Left forelimb (tissue), 1 donor: ENCODE measurements at regions not wholly inside any gene's neighbourhood (a gene's known extent, or its start where the extent isn't known, plus 50 kb on each side); places are given as distances from the start of the nearest gene placed in this dataset.

ENCODE experiments used
- DNase-seq: peaks from one replicate; pipeline ENCODE4 v3.0.0-alpha.2; 2018; ENCODE audit warnings: low spot score

DNA sequence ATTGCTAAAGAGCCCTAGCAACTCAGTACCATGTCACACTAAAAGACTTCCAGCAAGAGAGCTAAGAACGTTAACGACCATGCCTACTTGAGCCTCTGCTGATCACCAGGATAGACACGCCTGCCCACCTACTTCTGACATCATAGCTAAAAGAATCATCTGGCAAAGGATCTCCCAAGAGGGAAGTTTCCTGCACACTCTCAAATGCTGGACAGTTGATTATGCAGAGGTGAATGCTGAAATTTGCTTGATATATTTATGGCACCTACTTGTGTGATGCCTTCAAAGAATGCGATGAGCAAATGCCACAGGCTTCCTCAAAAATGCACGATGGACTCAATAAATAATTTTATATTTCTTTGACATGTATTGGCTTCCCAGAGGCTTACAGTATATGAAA lies 113.6 kb downstream of the GALC start:
- DNase-seq = no peak

DNA sequence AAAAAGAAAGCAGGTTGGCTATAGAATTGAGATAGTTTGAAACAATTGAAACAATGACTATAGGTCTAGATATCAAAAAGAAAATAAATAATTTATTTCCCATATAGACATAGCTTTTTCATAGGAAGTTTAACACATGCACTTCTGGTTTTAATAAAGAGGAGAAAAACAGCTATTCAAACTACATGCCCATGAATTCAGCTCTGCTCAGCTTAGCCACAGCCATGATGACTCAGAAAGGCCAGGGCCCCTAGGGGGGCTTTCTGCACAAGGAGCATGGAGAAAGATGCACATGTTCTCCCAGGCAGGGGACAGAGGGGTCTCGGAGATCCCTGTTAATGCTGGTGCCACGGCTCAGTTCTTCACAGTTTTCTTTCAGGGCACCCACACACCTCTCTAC lies 114.0 kb downstream of the GALC start:
- no peak for DNase-seq

DNA sequence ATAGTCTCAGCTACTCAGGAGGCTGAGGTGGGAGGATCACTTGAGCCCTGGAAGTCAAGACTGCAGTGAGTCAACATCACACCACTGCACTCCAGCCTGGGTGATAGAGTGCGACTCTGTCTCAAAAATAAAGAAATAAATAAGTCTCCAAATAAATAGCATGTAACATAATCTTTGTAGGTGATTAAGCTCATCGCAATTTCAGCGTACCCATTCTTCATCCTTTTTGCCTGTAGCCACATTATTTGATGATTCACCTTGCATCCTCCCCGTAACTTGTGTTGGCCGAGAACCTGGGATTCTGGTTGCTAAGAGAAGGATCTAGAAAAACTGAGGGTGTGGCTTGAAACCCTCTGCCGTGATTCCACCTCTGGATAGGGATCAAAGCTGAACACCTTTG lies 115.1 kb downstream of the GALC start:
- no peak for DNase-seq

DNA sequence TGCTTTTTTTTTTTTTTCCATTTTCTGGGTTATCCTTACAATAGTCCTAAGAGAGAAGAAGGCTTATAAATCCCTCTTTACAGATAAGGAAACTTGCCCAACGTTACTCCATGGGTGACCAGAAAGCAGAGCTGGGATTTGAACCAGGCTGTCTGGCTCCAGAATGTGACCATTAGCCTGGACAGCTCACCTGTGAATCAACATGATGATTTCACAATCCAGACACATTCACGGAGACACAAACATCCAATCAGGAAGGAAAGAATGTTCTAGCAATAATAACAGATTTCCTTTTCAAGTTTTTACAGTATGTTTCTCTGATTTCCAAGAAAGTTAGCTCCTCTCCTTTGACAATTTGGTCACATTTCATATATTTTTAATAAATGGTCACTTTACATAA lies 118.3 kb downstream of the GALC start:
- DNase-seq = no peak

DNA sequence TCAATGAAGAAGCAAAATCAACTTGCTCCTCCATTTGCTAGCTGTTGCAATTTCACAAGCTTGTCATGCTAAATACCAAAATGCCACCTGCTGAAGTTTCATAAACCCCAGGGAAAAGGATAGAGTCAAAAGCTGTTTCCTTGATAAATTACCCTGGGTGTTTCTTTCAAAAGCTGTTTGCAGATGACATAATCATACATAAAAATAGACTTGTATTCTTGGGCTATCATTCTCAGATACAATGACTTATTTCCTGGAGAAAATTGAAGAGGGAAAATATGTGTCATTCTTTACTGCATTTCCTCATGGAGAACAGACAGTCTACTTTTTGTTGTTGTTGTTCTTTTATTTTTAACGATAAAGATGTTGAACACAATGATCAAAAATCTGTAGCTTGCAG lies 119.2 kb downstream of the GALC start:
- DNase-seq = no peak

DNA sequence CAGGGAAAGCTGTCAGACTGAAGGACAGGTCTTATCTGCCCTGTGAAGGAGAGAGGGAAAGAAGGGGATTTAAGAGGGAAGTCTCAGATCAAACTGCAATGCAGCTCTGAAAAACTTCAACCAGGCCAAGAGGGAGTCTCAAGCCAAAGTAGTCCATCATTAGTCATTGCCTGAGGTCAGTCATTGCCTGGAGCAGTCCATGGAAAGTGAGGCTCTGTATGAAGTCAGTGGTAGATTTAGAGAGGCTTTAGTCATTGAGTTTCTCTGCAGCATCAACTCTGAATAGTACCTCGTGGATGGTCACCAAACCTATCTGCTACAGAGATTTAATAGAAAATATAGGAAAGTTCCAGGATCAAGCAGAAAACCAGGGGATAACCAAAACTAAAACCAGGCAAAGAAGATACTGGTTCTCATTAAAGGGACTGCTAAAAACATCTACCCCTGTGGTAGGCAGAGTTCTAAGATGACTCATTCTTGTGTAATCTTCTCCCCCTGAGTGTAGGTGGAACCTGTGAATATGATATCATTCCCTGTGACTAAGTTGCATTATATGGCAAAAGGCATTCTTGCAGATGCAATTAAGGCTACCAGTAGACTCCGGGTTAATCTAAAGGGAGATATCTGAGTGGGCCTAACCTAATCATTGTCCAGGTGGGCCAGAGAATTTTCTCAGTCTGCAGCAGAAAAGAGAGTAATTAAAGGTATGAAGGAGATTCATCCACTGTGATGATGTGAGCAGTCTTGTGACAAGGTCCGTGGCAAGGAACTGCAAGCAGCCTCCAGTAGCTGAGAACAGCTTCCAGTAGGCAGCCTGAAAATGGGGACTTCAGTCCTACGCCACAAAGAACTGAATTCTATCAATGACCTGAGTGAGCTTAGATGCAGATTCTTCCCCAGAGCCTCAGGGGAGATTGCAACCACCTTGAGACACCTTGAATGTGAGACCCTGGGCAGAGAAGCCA lies 123.1 kb downstream of the GALC start:
- no peak for DNase-seq

DNA sequence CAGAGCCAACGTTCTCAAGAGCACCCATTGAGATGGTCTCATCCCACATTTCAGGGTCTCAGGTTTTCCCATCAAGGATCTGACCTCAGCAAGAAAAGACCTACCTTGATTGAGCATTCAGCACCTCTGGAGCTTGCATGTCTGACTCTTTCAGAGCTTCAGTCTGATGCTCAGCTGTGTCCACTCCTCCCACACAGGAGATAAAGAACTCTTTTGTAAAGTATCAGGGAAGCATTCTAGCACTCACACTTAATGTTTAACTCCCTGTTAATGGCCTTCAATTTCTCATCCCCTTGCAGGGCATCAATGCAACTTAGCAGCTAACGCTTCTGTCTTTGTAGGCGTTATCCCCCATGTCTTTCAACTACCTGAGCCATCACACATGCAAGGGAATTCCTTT lies 124.1 kb downstream of the GALC start:
- DNase-seq = no peak

DNA sequence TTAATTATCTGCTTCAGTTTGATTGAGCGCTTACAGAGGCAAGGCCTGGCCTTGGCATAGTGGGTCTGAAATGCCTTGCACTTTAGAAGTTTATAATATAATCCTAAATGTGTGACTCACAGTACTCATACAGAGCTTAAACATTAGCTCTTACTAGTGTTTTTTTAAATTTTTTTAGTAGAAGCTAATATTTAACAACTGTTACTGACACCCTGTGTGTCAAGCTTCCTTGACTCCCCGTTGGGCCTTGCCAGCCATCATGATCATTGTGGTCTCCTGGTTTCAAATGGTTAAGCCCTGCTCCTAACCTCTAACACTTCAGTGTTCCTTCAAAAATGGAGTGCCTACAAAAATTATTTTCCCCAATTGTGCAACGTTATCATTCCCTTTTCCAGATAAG lies 126.9 kb downstream of the GALC start:
- no peak for DNase-seq

DNA sequence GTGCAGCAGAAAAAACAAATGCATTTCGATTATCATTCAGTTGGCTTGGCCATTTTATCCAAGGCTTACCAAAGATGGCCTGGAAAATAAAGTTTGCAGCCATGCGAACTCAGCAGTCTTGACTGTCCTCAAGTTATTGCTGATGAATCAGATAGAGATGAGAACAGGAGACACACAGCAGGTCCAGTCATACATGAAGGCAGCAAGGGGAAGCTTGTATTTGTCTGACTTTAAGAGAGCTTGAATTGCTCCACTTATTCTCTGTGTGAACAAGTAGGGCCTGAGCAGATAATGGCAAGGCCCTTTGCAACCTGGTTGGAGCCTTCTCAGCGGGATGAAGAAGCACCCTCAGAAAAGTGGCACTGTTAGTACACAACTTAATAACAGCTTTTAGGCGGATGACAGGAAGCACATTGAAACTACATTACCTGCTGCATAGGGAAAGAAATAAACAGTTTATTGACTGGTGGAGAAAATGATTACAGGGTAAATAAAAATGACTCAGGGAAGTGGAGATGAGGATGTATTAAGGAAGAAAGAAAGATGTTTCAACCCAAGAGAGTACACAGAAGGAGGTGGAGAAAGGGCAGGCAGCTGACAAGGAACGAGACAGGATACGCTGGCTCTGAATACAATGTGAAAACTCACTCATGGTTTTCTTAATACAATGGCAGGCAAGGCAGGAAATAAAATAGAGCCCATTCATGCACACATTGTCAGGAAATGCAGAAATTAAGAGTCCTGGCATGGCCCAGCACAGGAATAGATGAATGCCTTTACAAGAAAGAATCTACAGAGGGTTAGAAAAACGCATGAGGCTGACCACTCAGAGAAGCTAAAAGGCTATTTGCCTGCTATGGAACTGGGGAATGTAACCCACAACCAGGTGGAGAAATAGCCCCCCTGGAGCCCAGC lies 128.4 kb downstream of the GALC start:
- DNase-seq = no peak

DNA sequence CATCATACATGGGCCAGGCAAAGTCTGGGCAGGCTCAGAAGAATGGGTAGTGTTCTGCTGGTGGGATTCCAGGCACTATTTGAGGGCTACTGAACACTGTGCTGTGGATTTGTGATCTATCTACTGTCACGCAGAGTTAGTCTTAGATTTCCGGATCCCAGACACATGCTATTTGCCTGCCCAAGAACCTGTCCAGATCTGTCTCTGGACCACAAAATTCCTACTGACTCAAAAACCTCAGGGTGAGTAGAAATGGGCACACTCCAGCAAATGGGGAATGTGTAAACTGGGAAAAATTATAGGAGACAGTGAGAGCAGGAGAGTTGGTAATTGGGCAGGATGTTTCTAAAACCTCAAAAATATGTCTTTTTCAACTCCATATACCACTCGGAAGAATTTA lies 129.9 kb downstream of the GALC start:
- DNase-seq = no peak

DNA sequence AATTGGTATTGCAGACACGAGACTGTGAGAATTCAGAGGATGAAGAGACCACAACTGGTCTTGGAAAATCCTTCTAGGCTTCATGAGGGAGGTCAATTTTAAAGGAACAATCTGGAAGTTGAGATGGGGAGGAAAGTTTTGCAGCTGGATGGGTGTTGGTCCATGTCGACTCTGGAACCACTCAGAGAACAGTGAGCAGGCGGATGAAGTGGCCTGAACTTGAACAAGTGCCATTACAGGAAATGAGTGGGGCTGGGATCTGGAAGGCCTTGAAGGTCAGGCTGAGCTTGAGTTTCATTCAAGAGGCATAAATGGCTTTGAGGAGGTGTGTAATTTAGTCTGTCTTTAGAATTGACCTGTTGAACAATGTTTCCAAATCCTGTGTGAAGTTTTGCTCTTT lies 140.9 kb downstream of the GALC start:
- DNase-seq = no peak

DNA sequence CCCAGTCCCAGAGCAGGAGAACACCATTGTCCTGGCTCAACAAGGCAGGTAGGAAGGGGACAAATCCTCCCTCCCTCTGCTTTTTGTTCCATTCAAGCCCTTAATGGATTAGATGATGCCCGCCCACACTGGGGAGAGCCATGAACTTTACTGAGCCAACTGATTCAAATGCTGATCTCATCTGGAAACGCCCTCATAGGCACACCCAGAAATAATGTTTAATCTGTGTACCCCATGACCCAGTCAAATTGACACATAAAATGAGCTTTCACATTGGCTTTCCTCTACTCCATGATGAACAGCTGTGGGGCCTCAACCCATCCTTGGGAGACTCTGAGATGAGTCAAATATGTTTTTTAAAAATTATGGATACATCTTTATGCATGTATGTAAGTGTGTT lies 141.8 kb downstream of the GALC start:
- no peak for DNase-seq

DNA sequence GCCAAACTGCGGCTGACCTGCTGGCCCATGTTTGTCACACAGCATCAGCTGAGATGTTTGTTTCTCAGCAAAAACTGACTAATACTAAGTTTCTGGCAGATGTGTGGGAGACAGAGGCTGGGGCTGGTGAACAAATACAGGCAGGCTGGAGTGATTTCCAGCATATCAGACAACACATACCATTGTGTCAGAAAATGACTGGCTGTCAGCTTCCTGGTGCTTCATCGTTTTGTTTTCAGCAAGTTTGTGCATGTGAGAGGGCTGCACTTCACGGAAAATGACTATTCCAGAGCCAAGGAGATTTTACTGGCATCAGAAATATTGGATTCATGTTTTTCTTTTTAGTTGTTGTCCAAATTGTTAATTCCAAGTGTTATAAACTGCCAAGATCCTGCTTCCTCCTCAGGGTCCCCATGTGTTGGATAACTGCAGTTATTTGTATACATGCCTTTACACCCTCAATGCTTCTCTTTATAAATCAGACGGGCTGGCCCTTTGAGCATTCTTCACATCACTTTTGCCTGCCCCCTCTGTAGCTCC lies 145.7 kb downstream of the GALC start:
- no peak for DNase-seq

DNA sequence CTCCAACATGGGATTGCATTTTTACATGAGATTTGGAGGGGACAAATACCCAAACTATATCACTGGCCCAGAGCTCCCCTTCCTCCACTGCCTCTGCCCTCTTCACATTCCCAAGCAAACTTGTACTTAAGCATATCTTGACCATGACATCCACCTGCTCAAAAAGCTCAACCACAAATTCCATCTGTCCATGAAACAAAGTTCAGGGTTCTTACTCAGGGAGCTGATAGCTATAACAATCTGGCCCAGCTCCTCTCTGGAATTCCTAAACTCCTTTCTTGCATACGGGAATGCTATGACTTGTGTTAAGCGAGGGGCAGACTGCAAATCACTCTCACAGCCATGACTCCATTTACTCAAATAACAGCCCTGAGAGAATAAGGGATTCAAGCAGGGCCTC lies 152.1 kb downstream of the GALC start:
- DNase-seq = no peak

DNA sequence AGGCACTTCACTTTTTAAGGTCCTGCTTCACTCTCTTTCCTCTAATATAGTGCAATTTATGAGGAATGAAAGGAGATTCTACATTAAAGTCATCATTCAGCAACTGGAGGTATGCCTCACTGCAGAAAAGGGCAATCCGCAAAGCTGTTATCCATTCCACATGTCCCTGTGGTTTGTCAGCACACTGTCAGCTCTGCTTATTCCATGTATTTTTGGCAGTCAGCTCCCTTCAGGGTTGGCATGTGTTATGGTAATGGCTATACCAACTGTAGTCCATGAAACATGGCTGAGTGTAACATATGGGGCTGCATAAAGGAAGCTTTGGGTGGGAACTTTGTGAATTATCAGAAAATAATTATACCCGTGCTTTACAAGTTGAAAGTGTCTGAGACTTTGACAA lies 154.1 kb downstream of the GALC start:
- DNase-seq = no peak

DNA sequence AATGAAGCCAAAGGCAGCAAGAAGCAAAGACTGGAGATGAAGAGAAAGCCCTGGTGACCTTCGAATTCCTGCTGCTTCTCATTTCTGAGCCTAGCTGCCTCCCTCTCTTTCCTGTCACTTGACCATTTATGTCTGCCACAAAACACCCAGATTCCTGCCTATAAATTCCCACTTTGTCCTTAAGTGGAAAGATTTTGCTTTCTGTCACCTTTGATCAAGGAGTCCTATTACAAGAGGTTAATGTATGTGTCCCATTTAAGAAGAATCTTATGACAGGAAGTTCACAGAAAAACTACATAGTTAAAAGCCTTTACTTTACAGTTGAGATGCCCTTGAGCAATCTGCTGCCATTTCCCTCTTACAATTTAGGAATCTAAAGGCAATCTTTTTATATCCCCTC lies 155.7 kb downstream of the GALC start:
- DNase-seq = no peak

DNA sequence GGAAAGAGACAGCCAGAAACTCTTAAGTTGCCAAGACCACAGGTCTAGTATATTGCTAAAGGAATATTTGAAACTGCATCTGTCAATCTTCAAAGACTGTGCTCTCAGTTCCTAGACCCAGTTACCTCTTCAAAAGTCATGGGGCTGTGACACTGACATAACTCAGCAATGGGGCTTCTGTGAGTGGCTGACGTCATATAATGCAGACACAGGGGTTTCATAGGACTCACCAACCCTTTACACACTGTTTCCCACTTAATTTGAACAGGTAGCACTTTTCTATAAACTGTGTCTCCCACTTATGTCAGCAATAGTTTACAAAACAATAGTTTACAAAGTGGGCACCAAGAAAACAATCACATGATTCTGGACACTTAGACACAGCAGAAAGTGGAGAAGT lies 158.4 kb downstream of the GALC start:
- no peak for DNase-seq

DNA sequence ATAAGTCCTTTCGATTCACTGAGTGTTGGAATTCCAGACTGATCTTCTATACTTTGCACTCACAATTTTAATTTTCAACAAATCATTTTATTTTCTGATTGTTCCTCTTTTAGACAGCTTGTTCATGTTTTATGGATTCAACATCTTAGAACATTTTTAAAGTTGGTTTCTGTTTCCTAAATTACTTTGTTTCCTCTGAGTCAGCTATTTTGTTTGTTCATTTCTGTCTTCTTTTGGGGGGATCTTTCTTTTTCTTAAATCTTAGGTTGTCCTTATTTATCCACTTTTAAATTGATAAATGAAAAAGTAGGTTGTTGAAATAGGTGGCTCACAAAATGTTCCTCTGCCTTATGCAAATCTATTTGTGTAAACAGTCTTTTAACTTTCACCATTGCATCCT lies 160.0 kb downstream of the GALC start:
- no peak for DNase-seq

DNA sequence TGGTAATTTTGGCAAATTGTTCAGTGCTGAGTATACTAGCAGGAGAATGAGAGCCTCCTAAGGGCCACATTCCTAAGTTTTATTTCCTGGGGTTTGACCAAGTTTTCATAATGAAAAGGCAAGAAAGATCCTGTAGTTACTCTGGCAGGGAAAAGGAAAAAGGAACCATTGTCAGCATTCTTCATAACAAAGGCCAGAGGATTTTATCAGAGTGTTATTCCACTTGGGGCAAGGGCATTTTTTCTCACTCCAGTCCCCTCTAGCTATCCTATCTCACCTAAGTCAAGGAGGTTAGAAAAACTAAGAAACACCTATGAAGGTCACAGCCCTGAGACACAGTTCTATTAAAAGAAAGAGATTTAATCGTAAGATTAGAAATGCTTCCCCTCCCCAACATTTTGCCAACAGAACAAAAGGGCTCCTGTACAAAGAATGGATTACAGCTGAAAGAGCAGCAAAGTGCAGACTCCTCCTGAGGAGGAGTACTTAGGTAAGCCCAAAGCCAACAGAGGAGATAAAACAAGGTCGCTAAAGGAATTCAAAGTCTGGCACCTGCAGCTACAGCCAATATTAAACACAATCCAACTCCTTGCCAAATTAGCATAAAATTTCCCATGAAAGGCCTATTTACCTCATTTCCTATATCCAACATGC lies 162.4 kb downstream of the GALC start:
- no peak for DNase-seq

DNA sequence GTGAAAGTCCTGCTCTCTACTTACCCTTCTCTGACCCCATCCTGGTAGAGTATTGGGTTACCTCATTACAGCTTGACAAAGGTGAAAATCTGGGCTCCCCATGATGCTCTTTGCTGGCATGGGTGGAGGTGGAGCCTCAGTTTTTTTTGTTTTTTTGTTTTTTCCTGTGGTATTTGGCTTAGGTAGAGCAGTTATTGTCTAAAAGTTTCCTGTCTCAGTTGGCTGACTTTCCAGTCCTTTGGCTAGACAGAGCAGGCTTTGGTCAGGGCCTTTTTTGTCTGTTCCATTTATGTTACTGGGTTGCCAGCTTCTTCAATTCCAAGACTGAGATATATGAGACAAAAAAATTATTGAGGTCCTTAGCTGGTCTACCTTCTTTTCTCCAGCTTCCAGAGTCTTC lies 163.4 kb downstream of the GALC start:
- DNase-seq = no peak

DNA sequence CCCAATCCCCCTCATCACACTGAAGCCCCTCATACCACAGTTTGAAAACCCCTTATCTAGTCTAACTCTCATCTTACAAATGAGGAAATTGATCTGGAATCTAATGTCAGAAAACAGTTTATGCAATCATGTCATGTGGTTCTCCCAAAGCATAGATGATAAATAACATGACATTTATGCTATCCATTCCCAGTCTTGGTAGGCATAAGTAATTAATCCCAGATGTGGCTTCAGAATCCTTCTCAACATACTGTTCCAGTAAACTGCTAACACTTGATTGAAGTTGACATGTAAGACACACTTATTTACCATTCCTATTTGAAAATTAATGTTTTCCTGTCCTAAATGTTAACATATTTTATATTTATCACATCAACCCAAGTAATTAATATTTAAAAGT lies 168.7 kb downstream of the GALC start:
- DNase-seq = no peak

DNA sequence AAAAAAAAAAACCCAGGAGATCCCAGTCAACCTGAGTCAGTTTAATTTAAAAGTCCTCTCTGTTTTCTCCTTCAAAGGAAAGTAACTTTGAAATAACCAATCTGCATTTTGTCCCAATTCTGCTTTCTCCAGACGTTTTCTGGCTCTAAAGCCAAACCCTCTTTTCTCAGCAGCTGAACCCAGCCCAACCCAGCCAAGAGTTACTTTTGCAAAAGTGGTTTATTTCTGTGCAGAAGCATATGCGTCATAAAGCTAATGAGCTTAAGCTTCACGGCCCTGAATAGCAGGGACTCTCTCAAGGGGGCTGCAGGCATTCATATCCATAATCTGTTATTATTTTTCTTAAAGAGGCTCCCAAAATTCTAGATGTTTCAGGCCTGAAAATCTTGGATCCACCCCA lies 176.6 kb downstream of the GALC start:
- DNase-seq = no peak
